ENCODE measurements at regions not wholly inside any gene's neighbourhood (a gene's known extent, or its start where the extent isn't known, plus 50 kb on each side); places are given as distances from the start of the nearest gene placed in this dataset.

DNA sequence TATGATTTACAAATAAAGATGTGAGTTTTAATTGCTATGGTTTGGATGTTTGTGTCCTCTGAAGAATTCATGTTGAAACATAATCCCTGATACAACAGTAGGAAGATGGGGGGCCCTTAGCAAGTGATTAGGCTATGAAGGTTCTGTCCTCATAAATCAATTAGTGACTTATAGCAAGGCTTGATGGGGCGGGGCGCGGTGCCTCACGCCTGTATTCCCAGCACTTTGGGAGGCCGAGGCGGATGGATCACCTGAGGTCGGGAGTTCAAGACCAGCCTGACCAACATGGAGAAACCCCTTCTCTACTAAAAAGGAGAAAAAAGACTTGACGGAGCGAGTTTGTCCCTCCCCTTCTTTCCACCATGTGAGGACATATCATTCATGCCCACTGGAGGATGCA lies 2486.5 kb upstream of the PCDH20 start:
- no peak overlapping the region for H3K4me3 ChIP-seq (ENCODE audit: low read depth, low read length)
- TF ChIP-seq, protein P1, sequence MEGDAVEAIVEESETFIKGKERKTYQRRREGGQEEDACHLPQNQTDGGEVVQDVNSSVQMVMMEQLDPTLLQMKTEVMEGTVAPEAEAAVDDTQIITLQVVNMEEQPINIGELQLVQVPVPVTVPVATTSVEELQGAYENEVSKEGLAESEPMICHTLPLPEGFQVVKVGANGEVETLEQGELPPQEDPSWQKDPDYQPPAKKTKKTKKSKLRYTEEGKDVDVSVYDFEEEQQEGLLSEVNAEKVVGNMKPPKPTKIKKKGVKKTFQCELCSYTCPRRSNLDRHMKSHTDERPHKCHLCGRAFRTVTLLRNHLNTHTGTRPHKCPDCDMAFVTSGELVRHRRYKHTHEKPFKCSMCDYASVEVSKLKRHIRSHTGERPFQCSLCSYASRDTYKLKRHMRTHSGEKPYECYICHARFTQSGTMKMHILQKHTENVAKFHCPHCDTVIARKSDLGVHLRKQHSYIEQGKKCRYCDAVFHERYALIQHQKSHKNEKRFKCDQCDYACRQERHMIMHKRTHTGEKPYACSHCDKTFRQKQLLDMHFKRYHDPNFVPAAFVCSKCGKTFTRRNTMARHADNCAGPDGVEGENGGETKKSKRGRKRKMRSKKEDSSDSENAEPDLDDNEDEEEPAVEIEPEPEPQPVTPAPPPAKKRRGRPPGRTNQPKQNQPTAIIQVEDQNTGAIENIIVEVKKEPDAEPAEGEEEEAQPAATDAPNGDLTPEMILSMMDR (IDR thresholded peaks at IDR 0.05; ENCODE audit: borderline replicate concordance, insufficient read depth, low read depth, low read length) = no peak

GRCh38 chr13:63901630-63902029 lies 2486.0 kb upstream of the PCDH20 start:
- TF ChIP-seq, protein P1 (IDR thresholded peaks at IDR 0.05; ENCODE audit: borderline replicate concordance, insufficient read depth, low read depth, low read length) = no peak
- no peak overlapping the region for H3K4me3 ChIP-seq (ENCODE audit: low read depth, low read length)

DNA sequence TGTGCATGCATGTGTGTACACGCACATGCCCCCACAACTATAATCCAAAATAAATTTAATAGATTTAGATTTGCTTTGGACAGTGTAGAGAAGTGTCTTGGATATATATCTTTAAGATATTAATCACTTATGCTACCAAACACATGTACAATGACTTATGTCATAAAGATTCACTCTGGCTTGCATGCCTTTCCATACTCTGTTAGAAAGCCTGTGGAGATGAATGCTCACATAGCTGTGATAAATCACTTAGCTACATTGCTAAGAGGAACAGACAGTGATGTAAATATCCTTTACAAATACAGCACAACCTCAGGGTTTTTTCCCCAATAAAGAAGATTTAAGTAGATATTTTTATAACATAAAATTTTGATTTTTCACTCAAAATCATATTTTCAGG lies 2484.8 kb upstream of the PCDH20 start:
- H3K4me3 ChIP-seq (ENCODE audit: low read depth, low read length) = no peak overlapping the region
- TF ChIP-seq, protein P1 (IDR thresholded peaks at IDR 0.05; ENCODE audit: borderline replicate concordance, insufficient read depth, low read depth, low read length) = no peak

DNA sequence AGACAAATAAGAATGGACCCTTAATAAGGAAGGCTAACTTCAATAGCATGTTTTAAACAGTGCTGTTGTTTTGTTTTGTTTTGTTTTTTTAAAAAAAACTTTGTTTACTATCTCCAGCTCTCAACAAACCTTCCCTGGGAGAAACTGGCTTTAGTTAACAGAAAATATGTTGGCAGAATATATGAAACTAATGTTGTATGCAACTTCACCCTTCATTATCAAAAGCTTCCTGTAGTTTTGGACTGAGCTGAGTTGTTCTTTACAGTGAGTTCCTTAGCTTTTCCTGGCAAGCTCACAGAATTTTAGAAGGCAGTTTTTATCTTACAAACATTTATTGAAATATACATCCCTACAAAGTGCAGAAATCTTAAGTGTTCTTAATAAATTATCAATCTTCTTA lies 2480.7 kb upstream of the PCDH20 start:
- no peak overlapping the region for H3K4me3 ChIP-seq (ENCODE audit: low read depth, low read length)
- TF ChIP-seq, protein P1 (IDR thresholded peaks at IDR 0.05; ENCODE audit: borderline replicate concordance, insufficient read depth, low read depth, low read length) = no peak

GRCh38 chr13:63882052-63882451 lies 2466.4 kb upstream of the PCDH20 start:
- no peak overlapping the region for H3K4me3 ChIP-seq (ENCODE audit: low read depth, low read length)
- TF ChIP-seq, protein P1 (IDR thresholded peaks at IDR 0.05; ENCODE audit: borderline replicate concordance, insufficient read depth, low read depth, low read length) = no peak

DNA sequence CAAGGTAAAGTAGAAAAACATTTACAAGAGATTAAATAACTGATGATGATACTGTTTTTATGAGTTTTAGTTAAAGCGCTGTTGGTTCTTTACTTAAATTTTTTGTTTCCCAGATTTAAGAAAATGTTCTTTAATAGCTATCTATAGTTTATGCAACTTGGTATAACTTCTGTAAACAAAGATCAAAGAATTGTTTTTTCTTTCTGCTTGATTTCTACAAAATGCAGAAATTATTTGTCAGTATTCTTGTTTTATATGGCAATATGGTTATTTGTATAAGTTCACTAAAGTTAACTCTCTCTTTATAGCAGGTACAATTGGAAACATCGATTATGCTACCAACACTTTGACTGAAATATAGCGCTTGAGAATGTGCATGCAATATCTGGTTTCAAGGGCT lies 2465.1 kb upstream of the PCDH20 start:
- TF ChIP-seq, protein P1 (IDR thresholded peaks at IDR 0.05; ENCODE audit: borderline replicate concordance, insufficient read depth, low read depth, low read length) = no peak
- no peak overlapping the region for H3K4me3 ChIP-seq (ENCODE audit: low read depth, low read length)

- TF ChIP-seq, protein P1 (IDR thresholded peaks at IDR 0.05; ENCODE audit: borderline replicate concordance, insufficient read depth, low read depth, low read length) = no peak
- no peak overlapping the region for H3K4me3 ChIP-seq (ENCODE audit: low read depth, low read length)
Observed at GRCh38 chr13:63873936-63874335, 2458.3 kb upstream of the PCDH20 start.
